SK-N-SH (cell line): ENCODE measurements at regions not wholly inside any gene's neighbourhood (a gene's known extent, or its start where the extent isn't known, plus 50 kb on each side); places are given as distances from the start of the nearest gene placed in this dataset.

Source experiments
- CTCF ChIA-PET: fragments of 300-600, 350-600 bp; formaldehyde crosslinking; extraction: SDS; loops from one replicate; lab custom pipeline; 2021; lab: Yijun Ruan, JAX
- POLR2A ChIA-PET: fragments of 350-600 bp; sonication (Branson Sonifier 250); formaldehyde crosslinking; extraction: SDS; loops from one replicate; lab custom pipeline; 2020; ENCODE audit warnings: antibody characterized with exemption, inconsistent platforms; lab: Yijun Ruan, JAX
- DNase-seq: peaks from one replicate; pipeline ENCODE4 v3.0.0; 2012
- H2AFZ ChIP-seq: fragments of 200-600 bp; sonication (generic); 2 replicates; pipeline ENCODE4 v1.8.1; 2016; ENCODE audit warnings: antibody characterized with exemption, mild to moderate bottlenecking, low read depth
- H3F3A ChIP-seq: fragments of 200-600 bp; sonication (generic); replicated peaks from 2 replicates; pipeline ENCODE3; 2016; ENCODE audit warnings: antibody characterized with exemption, mild to moderate bottlenecking; ENCODE audit not compliant: insufficient read depth
- H3K27ac ChIP-seq, 2 experiments: fragments of 200-500 bp in 1 of 2; fragments of 200-600 bp in 1 of 2; sonication (Bioruptor generic) in 1 of 2; sonication (generic), shearing (Covaris generic) in 1 of 2; 2 replicates each; pipeline versions ENCODE4 v1.5.1 to v1.6.1; 2014 to 2016; ENCODE audit warnings: low read depth in 2 of 2, inconsistent platforms in 1 of 2, low read length in 1 of 2, mild to moderate bottlenecking in 1 of 2, mixed read lengths in 1 of 2
- H3K27me3 ChIP-seq: fragments of 200-600 bp; sonication (generic), shearing (Covaris generic); 2 replicates; pipeline ENCODE4 v1.6.1; 2016; ENCODE audit warnings: mixed run types; ENCODE audit not compliant: insufficient read depth
- H3K36me3 ChIP-seq, 2 experiments: fragments of 200-500 bp in 1 of 2; fragments of 200-600 bp in 1 of 2; sonication (Bioruptor generic) in 1 of 2; sonication (generic) in 1 of 2; replicated peaks in 1 of 2; 2 replicates each; pipeline versions ENCODE3 to v1.5.1; 2014 to 2016; ENCODE audit warnings: low read length in 1 of 2, mild to moderate bottlenecking in 1 of 2; ENCODE audit not compliant: insufficient read depth in 2 of 2, control insufficient read depth in 1 of 2
- H3K4me1 ChIP-seq, 2 experiments: fragments of 200-500 bp in 1 of 2; fragments of 200-600 bp in 1 of 2; sonication (Bioruptor generic) in 1 of 2; sonication (generic), shearing (Covaris generic) in 1 of 2; 2 replicates each; pipeline versions ENCODE4 v1.5.1 to v1.6.1; 2014 to 2016; ENCODE audit warnings: low read depth in 1 of 2, low read length in 1 of 2, mixed run types in 1 of 2; ENCODE audit not compliant: insufficient read depth in 2 of 2, control insufficient read depth in 1 of 2
- H3K4me2 ChIP-seq: fragments of 200-600 bp; sonication (generic), shearing (Covaris generic); 2 replicates; pipeline ENCODE4 v1.6.1; 2017; ENCODE audit warnings: mixed run types
- H3K4me3 ChIP-seq, 2 experiments: fragments of 200-500 bp in 1 of 2; fragments of 200-600 bp in 1 of 2; sonication (Bioruptor generic) in 1 of 2; sonication (generic), shearing (Covaris generic) in 1 of 2; 2 replicates each; pipeline versions ENCODE4 v1.5.1 to v1.8.1; 2014 to 2016; ENCODE audit warnings: low read depth in 2 of 2, inconsistent platforms in 1 of 2, low read length in 1 of 2, mild to moderate bottlenecking in 1 of 2, mixed read lengths in 1 of 2, moderate library complexity in 1 of 2
- H3K79me2 ChIP-seq: fragments of 200-600 bp; sonication (generic); 2 replicates; pipeline ENCODE4 v1.8.1; 2017; ENCODE audit warnings: mild to moderate bottlenecking; ENCODE audit not compliant: insufficient read depth
- H3K9ac ChIP-seq: fragments of 200-600 bp; sonication (generic); 2 replicates; pipeline ENCODE4 v1.6.1; 2017; ENCODE audit warnings: mixed run types
- H3K9me2 ChIP-seq: fragments of 200-600 bp; sonication (generic); 2 replicates; pipeline ENCODE4 v1.6.1; 2017; ENCODE audit warnings: mixed run types
- H3K9me3 ChIP-seq: fragments of 200-600 bp; sonication (generic); 2 replicates; pipeline ENCODE4 v1.6.1; 2017; ENCODE audit warnings: mixed run types, mild to moderate bottlenecking, moderate library complexity
- H4K20me1 ChIP-seq: fragments of 200-600 bp; sonication (generic); 2 replicates; pipeline ENCODE4 v1.6.1; 2017; ENCODE audit warnings: mild to moderate bottlenecking, mixed run types; ENCODE audit not compliant: insufficient read depth
- CTCF ChIP-seq: fragments of 200-600 bp; sonication (generic); IDR thresholded peaks from 2 replicates; pipeline ENCODE4 v1.6.1; 2017; ENCODE audit warnings: antibody characterized with exemption, mild to moderate bottlenecking, moderate library complexity
- EP300 ChIP-seq, 2 experiments: IDR thresholded peaks; 2 replicates each; pipeline versions ENCODE4 v1.4.0 to v1.6.1; 2012; ENCODE audit warnings: borderline replicate concordance in 1 of 2, low read depth in 1 of 2, low read length in 1 of 2
- FOSL2 ChIP-seq: IDR thresholded peaks from 2 replicates; pipeline ENCODE4 v1.4.0; 2012; ENCODE audit warnings: low read depth, mild to moderate bottlenecking, moderate library complexity, borderline replicate concordance
- GATA2 ChIP-seq: sonication (generic); formaldehyde crosslinking; IDR thresholded peaks from 2 replicates; pipeline ENCODE4 v1.5.0; 2020; ENCODE audit warnings: mild to moderate bottlenecking, missing genetic modification reagents
- IRF3 ChIP-seq: fragments of 150-350 bp; IDR thresholded peaks from 2 replicates; pipeline ENCODE4 v1.6.1; 2016; ENCODE audit warnings: mild to moderate bottlenecking, low read depth, low read length
- MAX ChIP-seq: IDR thresholded peaks from 2 replicates; pipeline ENCODE4 v1.4.0; 2012; ENCODE audit warnings: low read depth
- MXI1 ChIP-seq: IDR thresholded peaks from 2 replicates; pipeline ENCODE4 v1.6.1; 2012; ENCODE audit warnings: mild to moderate bottlenecking, low read depth, low read length, improper control_type of control experiment
- NRF1 ChIP-seq: IDR thresholded peaks from 2 replicates; pipeline ENCODE4 v1.6.1; 2012; ENCODE audit warnings: low read depth, mild to moderate bottlenecking, low read length
- PBX3 ChIP-seq: IDR thresholded peaks from 2 replicates; pipeline ENCODE4; 2012
- RCOR1 ChIP-seq: fragments of 150-350 bp; IDR thresholded peaks from 2 replicates; pipeline ENCODE4 v1.6.1; 2017; ENCODE audit warnings: antibody characterized with exemption, low read length
- REST ChIP-seq: IDR thresholded peaks from 2 replicates; pipeline ENCODE4 v1.6.1; 2012; ENCODE audit warnings: mild to moderate bottlenecking, low read depth, low read length, moderate library complexity
- RFX5 ChIP-seq: IDR thresholded peaks from 2 replicates; pipeline ENCODE4 v1.6.1; 2012; ENCODE audit warnings: mild to moderate bottlenecking, improper control_type of control experiment, low read length
- RXRA ChIP-seq: IDR thresholded peaks from 2 replicates; pipeline ENCODE4 v1.4.0; 2012; ENCODE audit warnings: low read depth, mild to moderate bottlenecking, borderline replicate concordance
- TAF1 ChIP-seq: IDR thresholded peaks from 2 replicates; pipeline ENCODE4 v1.6.1; 2012; ENCODE audit warnings: low read depth, mild to moderate bottlenecking, low read length, moderate library complexity, borderline replicate concordance
- TEAD4 ChIP-seq: IDR thresholded peaks from 2 replicates; pipeline ENCODE4 v1.4.0; 2012; ENCODE audit warnings: mild to moderate bottlenecking, borderline replicate concordance; ENCODE audit not compliant: insufficient read depth
- ZBTB33 ChIP-seq: IDR thresholded peaks from 2 replicates; pipeline ENCODE4 v1.4.0; 2012; ENCODE audit warnings: low read depth, borderline replicate concordance
- WGBS: methylation state at CpG from one replicate; pipeline ENCODE4 v1.1.6; 2017; ENCODE audit warnings: low lambda C conversion rate; 5-methylcytosine and 5-hydroxymethylcytosine counted together

GRCh38 chr7:54336800-54337199 is 205.4 kb upstream of the VSTM2A start:
- Histone ChIP-seq H3K9me3 (no peaks in the 10 kb centered on the region; the same call in 1 of the 2 replicates), H2AFZ (no peak overlapping the region), H3K4me1 (peaks cover 0 to 17% of the 10 kb centered on the region in 2 experiments; a peak in 2 of 4 replicates), H3F3A (no peaks in the 10 kb centered on the region), H3K9me2 (no peaks in the 10 kb centered on the region), H3K36me3 (no peaks in the 10 kb centered on the region), H3K27me3 (no peaks in the 10 kb centered on the region), H3K79me2 (no peaks in the 10 kb centered on the region), H4K20me1 (no peaks in the 10 kb centered on the region), H3K4me2 (no peak overlapping the region), H3K9ac (no peak overlapping the region), H3K27ac (no peak overlapping the region), H3K4me3 (no peak overlapping the region)
- CTCF ChIA-PET: no interaction called here
- WGBS: 12% methylated on average over 2 of the region's 2 CpGs
- POLR2A ChIA-PET: no interaction called here
- TF ChIP-seq FOSL2: no peak
- TF ChIP-seq MXI1: no peak
- no peak for TF ChIP-seq ZBTB33
- no peak for TF ChIP-seq REST
- TF ChIP-seq GATA2: no peak
- TF ChIP-seq RXRA: no peak
- TF ChIP-seq PBX3: no peak
- TF ChIP-seq RCOR1: no peak
- TF ChIP-seq IRF3: no peak
- TF ChIP-seq TEAD4: no peak
- TF ChIP-seq RFX5: no peak
- no peak for TF ChIP-seq CTCF
- no peak for TF ChIP-seq MAX
- TF ChIP-seq EP300 (IDR thresholded peaks at IDR 0.05; ENCODE audit: borderline replicate concordance in 1 of 2, low read depth in 1 of 2, low read length in 1 of 2): no peak
- no peak for TF ChIP-seq TAF1
- TF ChIP-seq NRF1: no peak
- DNase-seq: no peak
